SK-N-MC (cell line): ENCODE measurements at regions not wholly inside any gene's neighbourhood (a gene's known extent, or its start where the extent isn't known, plus 50 kb on each side); places are given as distances from the start of the nearest gene placed in this dataset.

Experiments used
- EZH2 ChIP-seq: fragments of 200-600 bp; sonication (generic); IDR thresholded peaks from one replicate; pipeline ENCODE4 v1.6.1; 2017; ENCODE audit warnings: antibody characterized with exemption
- FOXP2 ChIP-seq: optimal IDR thresholded peaks from 2 replicates; pipeline ENCODE3; 2011; ENCODE audit warnings: mild to moderate bottlenecking, moderate library complexity; ENCODE audit not compliant: insufficient read depth; ENCODE audit errors: extremely low read length, control extremely low read depth
- POLR2AphosphoS5 ChIP-seq: IDR thresholded peaks from 2 replicates; pipeline ENCODE4 v1.6.1; 2012; ENCODE audit warnings: mild to moderate bottlenecking, low read depth, low read length, borderline replicate concordance

- no peak for TF ChIP-seq POLR2AphosphoS5
- TF ChIP-seq EZH2: no peak
- no peak for TF ChIP-seq FOXP2
Observed at GRCh38 chr1:181264821-181265220, 176.3 kb downstream of the IER5 start.
